ENCODE measurements at regions not wholly inside any gene's neighbourhood (a gene's known extent, or its start where the extent isn't known, plus 50 kb on each side); places are given as distances from the start of the nearest gene placed in this dataset.

DNA sequence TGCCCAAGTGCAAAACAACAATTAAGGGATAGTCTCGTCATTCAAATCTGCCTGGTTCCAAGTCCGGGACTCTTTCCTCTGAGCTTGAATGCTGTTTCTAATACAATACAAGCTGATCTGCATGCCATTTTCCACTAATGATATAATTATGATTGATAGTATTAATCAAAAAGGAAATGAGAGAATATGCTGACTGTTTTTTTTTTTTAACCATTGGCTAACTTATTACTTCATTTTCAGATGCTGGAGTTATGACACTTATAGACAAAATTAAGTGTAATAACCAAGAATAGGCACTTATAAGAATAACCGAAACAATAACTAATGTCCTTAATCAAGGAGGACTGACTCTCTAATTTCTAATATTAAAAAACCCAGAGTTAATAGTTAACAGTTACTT is 343.6 kb downstream of the LPIN1 start:
- no peak for DNase-seq

GRCh38 chr2:12090590-12090989 is 344.2 kb downstream of the LPIN1 start:
- DNase-seq: no peak

- no peak for DNase-seq
Measured at GRCh38 chr2:12091201-12091806, 344.9 kb downstream of the LPIN1 start.

GRCh38 chr2:12094134-12094533 is 347.7 kb downstream of the LPIN1 start:
- no peak for DNase-seq

- DNase-seq: no peak
Measured at GRCh38 chr2:12096051-12096787, 349.8 kb downstream of the LPIN1 start.

DNA sequence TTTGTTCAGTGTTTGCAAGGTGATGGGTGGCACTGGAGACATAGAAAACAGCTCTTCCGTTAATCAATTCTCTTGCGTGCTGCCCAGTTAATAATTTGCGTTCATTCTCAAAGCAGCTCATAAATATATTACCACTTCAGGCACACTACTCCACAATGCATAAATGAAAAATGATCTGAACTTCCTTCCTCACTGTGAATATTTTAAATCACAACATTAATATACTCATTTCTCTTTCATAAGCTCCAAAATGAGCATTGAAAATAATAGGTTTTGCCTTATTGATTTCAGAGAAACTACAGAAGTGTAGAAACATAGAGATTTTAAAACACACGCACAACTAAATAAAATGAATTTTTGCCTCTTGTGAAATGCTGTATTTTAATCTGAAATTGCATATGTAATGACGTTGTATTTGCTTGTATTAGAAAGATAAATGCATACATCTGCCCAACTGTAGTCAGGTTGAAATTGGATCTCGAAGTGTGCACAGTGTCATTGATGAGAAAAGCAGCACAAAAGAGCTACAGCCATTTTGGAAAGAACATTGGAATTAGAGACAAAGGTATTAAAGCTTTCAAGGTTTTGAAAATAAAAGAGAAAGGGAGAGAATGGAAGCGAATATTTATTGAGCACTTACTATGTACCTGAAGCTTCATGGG is 350.5 kb downstream of the LPIN1 start:
- no peak for DNase-seq

GRCh38 chr2:12097859-12098258 is 351.4 kb downstream of the LPIN1 start:
- DNase-seq: no peak

DNA sequence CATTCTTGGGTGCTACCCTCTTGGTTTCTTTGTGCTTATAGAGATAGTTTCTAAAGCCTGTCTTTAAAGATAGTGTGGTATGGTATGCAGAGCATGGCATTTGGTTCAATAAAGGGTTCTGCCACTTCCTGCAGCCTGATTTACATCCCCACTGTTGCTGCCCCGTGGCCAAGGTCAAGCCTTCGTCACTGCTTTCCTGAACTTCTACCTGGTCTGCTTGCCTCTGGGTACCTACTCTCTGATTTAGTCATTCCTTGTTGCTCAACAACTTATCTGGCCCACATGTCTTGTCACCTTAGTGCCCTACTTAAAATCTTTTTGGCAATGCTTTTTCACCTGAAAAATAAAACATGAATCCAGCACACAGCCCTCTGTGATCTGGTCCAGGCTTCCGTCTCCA is 352.9 kb downstream of the LPIN1 start:
- no peak for DNase-seq

- no peak for DNase-seq
Measured at GRCh38 chr2:12102679-12103078, 356.2 kb downstream of the LPIN1 start.

- DNase-seq: no peak
Measured at GRCh38 chr2:12105180-12105579, 358.7 kb downstream of the LPIN1 start.

DNA sequence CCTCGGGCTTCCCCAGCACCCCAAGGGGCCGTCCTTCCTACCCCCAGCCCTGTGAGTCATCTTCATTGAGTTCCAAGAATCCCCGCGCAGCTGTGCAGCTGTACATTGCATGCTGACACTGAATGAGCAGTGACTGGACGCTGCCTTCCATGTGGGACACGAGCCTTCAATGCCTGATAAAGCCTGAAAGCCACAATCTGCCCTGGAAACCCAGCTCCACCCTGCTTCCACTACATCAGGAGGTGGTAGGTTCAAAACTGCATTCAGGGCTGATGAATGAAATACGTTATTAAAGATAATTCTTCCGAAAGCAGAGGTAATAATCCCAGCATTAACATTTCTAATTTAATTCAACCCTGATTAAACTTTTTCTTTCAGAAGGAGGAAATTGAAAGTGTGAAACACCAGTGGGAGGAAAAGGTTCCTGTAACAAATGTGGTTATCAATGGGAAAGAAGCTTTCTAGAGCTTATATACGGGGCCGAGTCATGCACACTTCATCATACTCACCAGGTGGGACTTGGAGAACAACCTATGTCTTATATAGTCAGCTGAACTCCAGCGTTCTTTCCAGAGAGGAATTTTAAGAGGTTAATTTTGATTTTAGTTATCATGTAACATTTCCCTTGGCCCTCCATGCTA is 360.1 kb downstream of the LPIN1 start:
- DNase-seq: no peak

- no peak for DNase-seq
Measured at GRCh38 chr2:12107321-12107720, 360.9 kb downstream of the LPIN1 start.

- no peak for DNase-seq
Measured at GRCh38 chr2:12107939-12108338, 361.5 kb downstream of the LPIN1 start.

DNA sequence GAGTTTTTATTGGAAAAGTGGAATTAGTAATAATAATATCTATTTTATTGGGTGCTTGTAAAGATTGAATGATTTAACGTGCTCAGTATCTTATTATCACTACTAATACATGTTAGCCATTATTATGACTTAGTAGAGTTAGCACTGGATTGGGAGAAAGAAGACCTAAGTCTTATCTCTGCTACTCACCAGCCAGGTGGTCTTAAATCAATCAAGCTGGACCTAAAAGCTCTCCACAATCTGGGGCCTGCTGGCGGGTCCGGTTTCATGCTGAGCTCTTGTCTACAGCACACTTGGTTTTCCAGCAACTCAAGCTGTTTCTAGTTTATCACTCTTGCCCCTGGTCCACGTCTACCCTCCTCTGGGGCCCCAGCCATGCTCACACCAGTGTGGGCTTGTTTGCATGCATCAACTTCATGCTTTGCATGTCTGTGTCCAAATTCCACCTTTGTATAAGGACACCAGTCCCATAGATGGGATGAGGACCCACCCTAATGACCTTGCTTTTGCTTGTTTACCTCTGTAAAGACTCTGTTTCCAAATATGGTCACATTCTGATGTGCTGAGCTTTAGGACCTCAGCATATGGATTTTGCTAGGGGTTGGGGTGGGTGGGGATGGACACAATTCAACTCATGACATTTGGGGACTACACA is 363.1 kb downstream of the LPIN1 start:
- no peak for DNase-seq

GRCh38 chr2:12110074-12110473 is 363.6 kb downstream of the LPIN1 start:
- DNase-seq: no peak

DNA sequence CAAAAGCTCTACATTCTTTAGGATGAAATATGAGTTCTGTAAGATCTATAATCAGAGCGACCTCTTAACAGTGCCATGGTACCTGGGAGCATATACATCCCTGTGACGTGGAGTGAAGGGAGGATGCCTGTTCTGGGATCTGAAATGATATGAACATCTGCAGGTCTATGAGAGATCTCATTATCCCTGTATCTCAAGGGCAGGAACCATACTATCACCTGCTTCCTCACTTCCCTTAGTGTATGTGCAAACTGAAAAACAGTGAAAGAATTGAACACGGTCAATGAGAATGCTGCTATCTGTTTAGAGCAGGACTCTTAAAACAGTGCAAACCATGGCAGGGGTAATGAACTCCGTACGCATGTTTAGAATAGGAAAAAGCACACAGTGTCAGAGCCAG is 364.0 kb downstream of the LPIN1 start:
- DNase-seq: no peak

DNA sequence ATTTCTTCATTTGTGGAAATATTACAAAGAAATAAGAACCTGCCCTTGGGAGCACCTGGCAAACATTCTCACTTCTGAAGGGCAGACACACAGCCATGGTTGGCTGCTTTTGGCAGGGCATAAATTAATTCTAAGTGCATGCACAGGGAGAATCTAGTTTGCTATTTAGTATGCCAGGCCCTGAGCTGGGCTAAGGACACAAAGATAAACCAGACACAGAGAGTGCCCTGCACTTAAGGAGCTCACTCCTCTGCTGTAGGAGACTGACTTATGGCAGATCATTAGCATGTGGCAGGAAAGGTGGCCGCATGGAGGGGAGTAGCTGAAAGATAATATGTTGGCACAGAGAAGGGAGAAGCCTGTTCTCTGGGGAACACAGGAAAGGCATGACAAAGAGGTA is 367.0 kb downstream of the LPIN1 start:
- DNase-seq: no peak

- no peak for DNase-seq
Measured at GRCh38 chr2:12114816-12115215, 368.4 kb downstream of the LPIN1 start.

DNA sequence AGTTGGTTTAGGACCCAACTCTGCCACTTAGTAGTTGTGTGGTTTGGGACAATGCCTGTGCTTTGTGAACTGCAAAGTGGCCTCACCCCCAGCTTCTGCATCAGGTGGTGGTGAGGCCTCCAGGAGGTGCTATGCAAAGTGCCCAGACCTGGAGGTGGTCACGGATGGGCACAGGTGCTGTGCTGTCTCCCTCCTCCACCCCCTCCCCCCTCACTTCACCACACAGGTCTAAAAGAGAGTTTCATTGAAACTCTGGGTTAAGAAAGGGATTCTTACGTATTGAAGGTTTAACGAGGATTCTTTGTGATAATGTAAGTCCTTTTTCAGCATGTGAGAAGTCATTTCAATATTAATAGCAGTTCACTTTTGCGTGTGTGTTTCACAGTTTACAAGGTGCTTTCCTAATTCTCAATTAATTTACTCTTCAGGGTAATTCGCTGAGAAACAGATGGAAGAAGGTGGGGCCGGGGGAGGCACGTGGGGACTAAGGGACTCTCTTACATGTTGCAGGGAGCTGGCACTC is 369.9 kb downstream of the LPIN1 start:
- no peak for DNase-seq

DNA sequence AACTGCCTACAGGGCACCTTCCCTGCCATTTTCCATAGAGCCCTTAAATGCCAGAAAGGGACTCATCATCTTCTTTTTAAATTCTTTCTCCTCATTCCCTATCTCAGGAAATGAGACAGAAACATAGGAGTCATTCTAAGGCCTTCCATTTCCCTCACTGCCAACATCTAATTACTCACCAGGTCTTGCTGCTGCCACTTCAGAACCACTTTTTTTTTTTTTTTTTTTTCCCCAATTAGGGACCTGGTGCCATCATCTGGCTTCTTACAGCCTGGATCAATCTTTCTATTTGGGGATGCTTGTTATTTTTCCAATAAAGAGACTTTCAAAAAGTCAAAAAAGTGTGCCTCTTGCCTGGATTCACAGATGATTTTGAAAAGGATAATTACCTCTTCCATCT is 373.4 kb downstream of the LPIN1 start:
- DNase-seq: no peak

DNA sequence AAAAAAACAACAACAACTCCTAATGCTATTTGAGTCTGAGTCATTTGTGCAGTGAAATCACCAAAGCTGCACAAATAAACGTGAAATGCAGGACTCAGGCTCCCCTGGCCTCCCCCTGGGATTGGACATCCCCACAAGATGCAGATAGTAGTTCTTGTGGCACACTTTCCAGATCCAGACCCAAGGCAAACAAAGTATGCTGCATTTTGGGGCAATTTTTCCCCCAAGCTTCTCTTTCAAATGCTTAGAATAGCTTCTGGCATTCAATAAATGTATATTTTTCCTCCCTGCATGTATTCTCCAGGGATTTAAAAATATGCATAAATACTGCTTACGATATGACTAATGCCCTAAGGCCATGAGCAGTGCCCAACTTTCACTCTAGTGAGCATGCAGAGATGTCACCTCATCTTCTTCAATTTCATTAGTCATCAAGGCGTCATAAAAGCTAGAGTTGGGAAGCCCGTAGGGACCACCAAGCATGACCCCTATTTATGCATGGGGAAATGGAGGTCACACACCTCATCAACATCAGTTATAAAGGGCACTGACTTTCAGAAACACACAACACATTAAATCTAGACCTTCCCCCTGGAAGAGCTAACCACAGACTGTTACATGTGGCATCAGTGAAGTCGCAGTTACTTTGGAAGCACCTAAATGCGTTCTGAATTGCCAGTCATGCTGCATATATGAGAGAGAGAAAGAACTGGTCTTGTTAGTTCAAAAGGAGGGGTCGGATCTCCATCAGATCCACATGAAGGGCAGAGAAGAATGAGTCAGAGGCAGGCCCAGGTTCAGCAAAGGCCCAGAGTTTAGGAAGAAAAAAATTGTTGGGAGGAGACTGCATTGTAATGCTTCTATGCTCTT is 374.1 kb downstream of the LPIN1 start:
- DNase-seq: no peak

DNA sequence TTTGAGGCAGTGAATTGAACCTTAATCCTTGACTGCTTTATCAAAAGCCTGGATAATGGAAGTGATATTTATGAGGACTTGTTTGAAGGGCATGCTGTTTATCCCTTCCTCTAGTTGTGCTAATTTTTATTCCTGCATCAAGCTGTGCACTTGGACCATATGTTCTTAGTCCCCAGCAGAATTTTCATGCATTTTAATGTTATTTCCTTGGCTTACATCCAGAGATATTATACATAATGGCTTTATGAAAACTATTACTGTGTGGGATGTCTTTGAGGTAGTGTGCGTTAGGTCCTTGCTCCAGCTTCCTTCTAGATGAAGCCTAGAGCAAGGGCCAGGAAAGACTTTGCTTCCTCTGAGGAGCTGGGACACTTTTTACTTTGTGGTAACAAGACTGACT is 378.4 kb downstream of the LPIN1 start:
- no peak for DNase-seq

Measured in NCI-H1436 treated with DMSO at 0.1 percent for 48 hours (cell line).